GM10266 (cell line): ENCODE measurements at regions not wholly inside any gene's neighbourhood (a gene's known extent, or its start where the extent isn't known, plus 50 kb on each side); places are given as distances from the start of the nearest gene placed in this dataset.

Experiments used
- DNase-seq: peaks from one replicate; pipeline ENCODE4 v3.0.0; 2012; ENCODE audit errors: extremely low spot score
- CTCF ChIP-seq: IDR thresholded peaks from 2 replicates; pipeline ENCODE4 v1.5.1; 2012; ENCODE audit warnings: mild to moderate bottlenecking, low read depth; ENCODE audit not compliant: control insufficient read depth, insufficient read depth; ENCODE audit errors: missing control alignments

GRCh38 chr3:144036498-144036897 is 64.9 kb downstream of the DIPK2A start:
- no peak for TF ChIP-seq CTCF
- no peak for DNase-seq

GRCh38 chr3:144039661-144040060 is 68.0 kb downstream of the DIPK2A start:
- TF ChIP-seq CTCF = no peak
- DNase-seq = no peak

- TF ChIP-seq CTCF = no peak
- no peak for DNase-seq
Observed at GRCh38 chr3:144041960-144042556, 70.4 kb downstream of the DIPK2A start.

- TF ChIP-seq CTCF = no peak
- DNase-seq = no peak
Observed at GRCh38 chr3:144045766-144046165, 74.1 kb downstream of the DIPK2A start.

- DNase-seq = no peak
- no peak for TF ChIP-seq CTCF
Observed at GRCh38 chr3:144049374-144049773, 77.8 kb downstream of the DIPK2A start.

GRCh38 chr3:144051211-144051610 is 79.6 kb downstream of the DIPK2A start:
- DNase-seq = no peak

More at GRCh38 chr3:144051211-144051610, 79.6 kb downstream of the DIPK2A start:
- TF ChIP-seq CTCF = no peak
